ENCODE measurements at regions not wholly inside any gene's neighbourhood (a gene's known extent, or its start where the extent isn't known, plus 50 kb on each side); places are given as distances from the start of the nearest gene placed in this dataset.
"Not testable (repeated sequence)": the region's sequence is repeated elsewhere in the genome, so short reads cannot be mapped to it uniquely, and the experiment has no call there.

GRCh38 chr2:67613227-67613626, 216.1 kb downstream of the ETAA1 start:
- DNase-seq, result no peak
- Histone ChIP-seq H3K36me3 (no peaks in the 10 kb centered on the region), H3K27me3 (ENCODE audit: insufficient read depth, low read depth, severe bottlenecking) (peaks cover 59% of the 10 kb centered on the region), H3K27ac (no peak overlapping the region), H3K4me3 (ENCODE audit: low read depth, low read length) (no peak overlapping the region), H3K9me3 (ENCODE audit: severe bottlenecking) (no peaks in the 10 kb centered on the region)
- no peak for TF ChIP-seq CTCF (IDR thresholded peaks at IDR 0.05; ENCODE audit: low read depth, low read length)

GRCh38 chr2:67614454-67614853, 217.3 kb downstream of the ETAA1 start:
- Histone ChIP-seq H3K4me3 (ENCODE audit: low read depth, low read length) (no peak overlapping the region), H3K9me3 (ENCODE audit: severe bottlenecking) (no peaks in the 10 kb centered on the region), H3K27me3 (ENCODE audit: insufficient read depth, low read depth, severe bottlenecking) (peaks cover 61% of the 10 kb centered on the region), H3K27ac (no peak overlapping the region), H3K36me3 (no peaks in the 10 kb centered on the region)
- no peak for TF ChIP-seq CTCF (IDR thresholded peaks at IDR 0.05; ENCODE audit: low read depth, low read length)
- no peak for DNase-seq

GRCh38 chr2:67616749-67617148, 219.6 kb downstream of the ETAA1 start:
- no peak for DNase-seq

GRCh38 chr2:67619204-67619603, 222.1 kb downstream of the ETAA1 start:
- H3K27me3 ChIP-seq (ENCODE audit: insufficient read depth, low read depth, severe bottlenecking), result peaks cover 64% of the 10 kb centered on the region
- no peaks in the 10 kb centered on the region for H3K36me3 ChIP-seq
- DNase-seq, result no peak
- H3K9me3 ChIP-seq (ENCODE audit: severe bottlenecking), result peaks cover 1% of the 10 kb centered on the region
- H3K4me3 ChIP-seq (ENCODE audit: low read depth, low read length), result no peak overlapping the region
- TF ChIP-seq CTCF (IDR thresholded peaks at IDR 0.05; ENCODE audit: low read depth, low read length), result no peak
- H3K27ac ChIP-seq, result no peak overlapping the region

More at GRCh38 chr2:67616749-67617148, 219.6 kb downstream of the ETAA1 start:
- Histone ChIP-seq H3K36me3 (no peaks in the 10 kb centered on the region), H3K27ac (no peak overlapping the region), H3K27me3 (ENCODE audit: insufficient read depth, low read depth, severe bottlenecking) (peaks cover 60% of the 10 kb centered on the region), H3K4me3 (ENCODE audit: low read depth, low read length) (no peak overlapping the region), H3K9me3 (ENCODE audit: severe bottlenecking) (no peaks in the 10 kb centered on the region)
- TF ChIP-seq CTCF (IDR thresholded peaks at IDR 0.05; ENCODE audit: low read depth, low read length), result no peak

GRCh38 chr2:67623741-67624140, 226.6 kb downstream of the ETAA1 start:
- peaks cover 74% of the 10 kb centered on the region for H3K27me3 ChIP-seq (ENCODE audit: insufficient read depth, low read depth, severe bottlenecking)
- not testable (repeated sequence) for H3K4me3 ChIP-seq (ENCODE audit: low read depth, low read length); DNase-seq; H3K27ac ChIP-seq; H3K9me3 ChIP-seq (ENCODE audit: severe bottlenecking); H3K36me3 ChIP-seq

- no peak for TF ChIP-seq CTCF (IDR thresholded peaks at IDR 0.05; ENCODE audit: low read depth, low read length)
- peaks cover 80% of the 10 kb centered on the region for H3K27me3 ChIP-seq (ENCODE audit: insufficient read depth, low read depth, severe bottlenecking)
- no peak for DNase-seq
- peaks cover 2% of the 10 kb centered on the region for H3K9me3 ChIP-seq (ENCODE audit: severe bottlenecking)
- no peak overlapping the region for H3K4me3 ChIP-seq (ENCODE audit: low read depth, low read length)
- H3K36me3 ChIP-seq, result no peaks in the 10 kb centered on the region
- no peak overlapping the region for H3K27ac ChIP-seq
These were observed 228.0 kb downstream of the ETAA1 start for GRCh38 chr2:67625178-67625577.
